HepG2 (cell line): ENCODE measurements at regions not wholly inside any gene's neighbourhood (a gene's known extent, or its start where the extent isn't known, plus 50 kb on each side); places are given as distances from the start of the nearest gene placed in this dataset.

Experiments used
- ATAC-seq: fragments of 200-7000 bp; cut with Tn5 transposase; 3 replicates; pipeline ENCODE4 v1.9.1; 2020; ENCODE audit warnings: mild to moderate bottlenecking, moderate library complexity
- BruUV-seq: library from RNA; stranded (reverse); fragments of 400-500 nt; replicated peaks from 2 replicates; lab custom pipeline; 2021; lab: Mats Ljungman, UMichigan
- CTCF ChIA-PET: fragments of 300-600 bp; formaldehyde crosslinking; extraction: SDS; loops from one replicate; lab custom pipeline; 2021; ENCODE audit warnings: low total read pairs, inconsistent platforms, low intra/inter-chr PET ratio; lab: Yijun Ruan, JAX
- POLR2A ChIA-PET: fragments of 350-600 bp; sonication (Branson Sonifier 250); formaldehyde crosslinking; loops from one replicate; lab custom pipeline; 2020; ENCODE audit warnings: antibody characterized with exemption, inconsistent platforms; lab: Yijun Ruan, JAX
- DNase-seq: peaks from one replicate; pipeline ENCODE4 v3.0.0-alpha.2; 2015; ENCODE audit warnings: low spot score
- FAIRE-seq: peaks from 3 replicates; lab custom pipeline; 2011; peaks lifted over from hg19 to GRCh38; lab: Jason Lieb, UNC
- H2AFZ ChIP-seq: one replicate; pipeline ENCODE4 v1.6.1; 2011; ENCODE audit warnings: low read length, inconsistent platforms
- H3K27ac ChIP-seq: fragments of 300-600 bp; 3 replicates; pipeline ENCODE4 v1.8.0; 2011; ENCODE audit warnings: mixed run types, mild to moderate bottlenecking, mixed read lengths, low read length, inconsistent platforms; ENCODE audit not compliant: insufficient read depth; ENCODE audit errors: extremely low read length
- H3K27me3 ChIP-seq, 2 experiments: fragments of 200-600 bp in 1 of 2; 2 replicates in 1 of 2; 3 replicates in 1 of 2; pipeline versions ENCODE4 v1.6.0 to v1.8.0; 2011; ENCODE audit warnings: low read length in 2 of 2, mild to moderate bottlenecking in 2 of 2, moderate library complexity in 2 of 2, inconsistent platforms in 1 of 2; ENCODE audit not compliant: insufficient read depth in 2 of 2, control insufficient read depth in 1 of 2
- H3K36me3 ChIP-seq, 2 experiments: fragments of 200-600 bp in 1 of 2; replicated peaks in 1 of 2; 2 replicates in 1 of 2; 3 replicates in 1 of 2; pipeline versions ENCODE4 v1.5.1 to v1.8.0; 2011; ENCODE audit warnings: low read length in 2 of 2, inconsistent platforms in 1 of 2; ENCODE audit not compliant: insufficient read depth in 2 of 2, control insufficient read depth in 1 of 2
- H3K4me1 ChIP-seq: 2 replicates; pipeline ENCODE4 v1.5.1; 2012; ENCODE audit warnings: low read length, inconsistent platforms; ENCODE audit not compliant: insufficient read depth
- H3K4me2 ChIP-seq: 2 replicates; pipeline ENCODE4 v1.6.0; 2011; ENCODE audit warnings: low read depth, low read length, inconsistent platforms
- H3K4me3 ChIP-seq, 3 experiments: fragments of 200-600 bp in 1 of 3; sonication (generic), shearing (Covaris generic) in 1 of 3; replicated peaks in 1 of 3; 2 replicates each; pipeline ENCODE4 v1.5.1; 2011 to 2016; ENCODE audit warnings: low read length in 3 of 3, inconsistent platforms in 2 of 3, low read depth in 2 of 3, mild to moderate bottlenecking in 2 of 3, control low read depth in 1 of 3, mixed read lengths in 1 of 3; ENCODE audit not compliant: insufficient read depth in 1 of 3
- H3K79me2 ChIP-seq: one replicate; pipeline ENCODE4 v1.6.1; 2011; ENCODE audit warnings: low read length, inconsistent platforms; ENCODE audit not compliant: insufficient read depth
- H3K9ac ChIP-seq: 2 replicates; pipeline ENCODE4 v1.6.0; 2011; ENCODE audit warnings: mild to moderate bottlenecking, low read depth, low read length, inconsistent platforms; ENCODE audit not compliant: insufficient read depth
- H3K9me3 ChIP-seq: 2 replicates; pipeline ENCODE4 v1.5.1; 2012; ENCODE audit warnings: mild to moderate bottlenecking, low read length
- H4K20me1 ChIP-seq: 2 replicates; pipeline ENCODE4 v1.6.0; 2011; ENCODE audit warnings: inconsistent platforms, mild to moderate bottlenecking, low read length, moderate library complexity; ENCODE audit not compliant: insufficient read depth
- CEBPB ChIP-seq: IDR thresholded peaks from 2 replicates; pipeline ENCODE4 v1.6.1; 2011; ENCODE audit warnings: low read depth, low read length, improper control_type of control experiment, borderline replicate concordance
- IRF2 ChIP-seq: IDR thresholded peaks from 2 replicates; pipeline ENCODE4 v1.6.1; 2018; ENCODE audit warnings: missing genetic modification reagents, missing compliant biosample characterization
- PRMT3 ChIP-seq: sonication (generic); formaldehyde crosslinking; IDR thresholded peaks from 2 replicates; pipeline ENCODE4 v1.8.1; 2022; ENCODE audit warnings: low read depth, mild to moderate bottlenecking, moderate library complexity, missing genetic modification reagents, borderline replicate concordance
- SMAD9 ChIP-seq: sonication (generic); formaldehyde crosslinking; IDR thresholded peaks from 2 replicates; pipeline ENCODE4 v1.5.1; 2020; ENCODE audit warnings: mild to moderate bottlenecking, missing genetic modification reagents
- ZNF460 ChIP-seq: sonication (generic); formaldehyde crosslinking; IDR thresholded peaks from 2 replicates; pipeline ENCODE4 v1.5.1; 2020; ENCODE audit warnings: missing genetic modification reagents, mild to moderate bottlenecking, borderline replicate concordance
- ZNF687 ChIP-seq: sonication (generic); formaldehyde crosslinking; IDR thresholded peaks from 2 replicates; pipeline ENCODE4 v1.5.1; 2020; ENCODE audit warnings: mild to moderate bottlenecking, missing genetic modification reagents, moderate library complexity
- WGBS: methylation state at CpG from one replicate; pipeline ENCODE4 v1.1.6; 2017; ENCODE audit warnings: low lambda C conversion rate; 5-methylcytosine and 5-hydroxymethylcytosine counted together
- in situ Hi-C: cut with HindIII; loops from 2 replicates; pipeline ENCODE4 v1.10.0; 2017; ENCODE audit warnings: low pct_unique_long_range_greater_than_20kb; ENCODE audit not compliant: extremely low pct_ligation_motif_present
- intact Hi-C: fragments of 100-400 bp; cut with micrococcal nuclease; formaldehyde crosslinking; loops from one replicate; pipeline ENCODE4 v1.10.0; 2022; ENCODE audit not compliant: unreplicated experiment

- CTCF ChIA-PET = no interaction called here
- Histone ChIP-seq H4K20me1 (no peaks in the 10 kb centered on the region), H3K27ac (no peak overlapping the region), H2AFZ (no peak overlapping the region), H3K36me3 (no peaks in the 10 kb centered on the region), H3K79me2 (no peaks in the 10 kb centered on the region), H3K4me2 (no peak overlapping the region), H3K4me3 (no peak overlapping the region), H3K4me1 (no peaks in the 10 kb centered on the region), H3K9ac (no peak overlapping the region), H3K27me3 (no peaks in the 10 kb centered on the region), H3K9me3 (peaks cover 94% of the 10 kb centered on the region)
- TF ChIP-seq SMAD9 (CRISPR knock-in tag) (no peak), CEBPB (peak; percentile 78; the same call in 1 of the 2 replicates)
- in situ Hi-C loops (no loop called here), intact Hi-C loops (no loop called here)
- FAIRE-seq (no peak), ATAC-seq (no peak), DNase-seq (no peak)
- POLR2A ChIA-PET = no interaction called here
- BruUV-seq = no TSS peak
Measured at GRCh38 chr14:28488684-28489083, 277.9 kb upstream of the FOXG1 start.

DNA sequence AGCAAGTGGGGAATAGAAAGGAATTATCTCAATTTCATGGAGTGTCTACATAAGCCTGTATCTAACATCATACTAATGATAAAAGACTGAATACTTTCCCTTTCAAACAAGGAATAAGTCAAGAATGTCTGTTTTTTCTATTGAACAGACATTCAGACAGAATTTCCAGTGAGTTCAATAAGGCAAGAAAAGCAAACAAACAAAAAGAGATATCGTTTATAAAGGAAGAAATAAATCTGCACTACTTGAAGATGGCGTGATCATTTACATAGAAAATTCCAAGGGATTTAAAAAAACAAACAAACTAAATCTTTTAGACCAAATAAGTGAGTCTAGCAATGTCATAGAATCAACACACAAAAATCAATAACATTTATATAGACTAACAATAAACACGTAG lies 273.1 kb upstream of the FOXG1 start:
- POLR2A ChIA-PET = no interaction called here

More for the DNA sequence above, 273.1 kb upstream of the FOXG1 start:
- DNase-seq (no peak), FAIRE-seq (no peak), ATAC-seq (no peak)
- H3K27ac ChIP-seq = no peak overlapping the region
- H2AFZ ChIP-seq = no peak overlapping the region
- CTCF ChIA-PET = no interaction called here
- no peaks in the 10 kb centered on the region for H3K36me3 ChIP-seq
- H3K27me3 ChIP-seq = no peaks in the 10 kb centered on the region
- H3K9ac ChIP-seq = no peak overlapping the region
- no peaks in the 10 kb centered on the region for H3K4me1 ChIP-seq
- no peaks in the 10 kb centered on the region for H4K20me1 ChIP-seq
- peaks cover 98% of the 10 kb centered on the region for H3K9me3 ChIP-seq
- H3K79me2 ChIP-seq = no peaks in the 10 kb centered on the region
- BruUV-seq = no TSS peak
- in situ Hi-C loops = no loop called here
- H3K4me3 ChIP-seq = no peak overlapping the region
- H3K4me2 ChIP-seq = no peak overlapping the region
- no peak for TF ChIP-seq ZNF687 (CRISPR knock-in tag)
- no peak for TF ChIP-seq ZNF460 (CRISPR knock-in tag)
- TF ChIP-seq IRF2 = no peak
- TF ChIP-seq PRMT3 (CRISPR knock-in tag) = no peak
- 3% methylated on average over 3 of the region's 3 CpGs for WGBS
- intact Hi-C loops = no loop called here
